Natural killer cell (primary cell): ENCODE measurements at regions not wholly inside any gene's neighbourhood (a gene's known extent, or its start where the extent isn't known, plus 50 kb on each side); places are given as distances from the start of the nearest gene placed in this dataset.

Experiments used
- ATAC-seq, 3 donors: fragments of 150-1000 bp in 2 of 3; fragments of 200-7000 bp in 1 of 3; cut with Tn5 transposase; 1 replicate in 1 of 3; 2 replicates in 2 of 3; pipeline ENCODE4 v1.10.0; 2021; ENCODE audit warnings: mild to moderate bottlenecking in 2 of 3, moderate library complexity in 2 of 3
- DNase-seq, 2 donors: peaks; one replicate each; pipeline versions ENCODE4 v3.0.0 to v3.0.0-alpha.2; 2013 to 2021; ENCODE audit warnings: mixed read lengths in 1 of 2
- H3K27ac ChIP-seq: one replicate; pipeline ENCODE4 v1.5.1; 2013; ENCODE audit warnings: mild to moderate bottlenecking, low read length
- H3K27me3 ChIP-seq: one replicate; pipeline ENCODE4 v1.6.1; 2013; ENCODE audit warnings: low read length; ENCODE audit not compliant: control insufficient read depth, insufficient read depth
- H3K36me3 ChIP-seq: one replicate; pipeline ENCODE4 v1.6.1; 2013; ENCODE audit warnings: low read length; ENCODE audit not compliant: control insufficient read depth, insufficient read depth
- H3K4me1 ChIP-seq: one replicate; pipeline ENCODE4 v1.6.1; 2013; ENCODE audit warnings: low read length; ENCODE audit not compliant: control insufficient read depth, insufficient read depth
- H3K4me3 ChIP-seq: one replicate; pipeline ENCODE4 v1.5.1; 2013; ENCODE audit warnings: low read length
- H3K9me3 ChIP-seq: one replicate; pipeline ENCODE4 v1.6.1; 2013; ENCODE audit warnings: low read length; ENCODE audit not compliant: control insufficient read depth, insufficient read depth
- H3K27ac Mint-ChIP-seq, 2 donors: one replicate each; pipeline ENCODE4 v1.8.0; 2022; ENCODE audit warnings: mild to moderate bottlenecking in 2 of 2, mixed read lengths in 2 of 2, moderate library complexity in 1 of 2
- H3K27me3 Mint-ChIP-seq, 2 donors: one replicate each; pipeline ENCODE4 v1.8.0; 2022; ENCODE audit warnings: low read depth in 2 of 2, mixed read lengths in 2 of 2
- H3K36me3 Mint-ChIP-seq: one replicate; pipeline ENCODE4 v1.8.0; 2022; ENCODE audit warnings: mixed read lengths
- H3K4me1 Mint-ChIP-seq, 2 donors: one replicate each; pipeline ENCODE4 v1.8.0; 2022; ENCODE audit warnings: mixed read lengths in 2 of 2
- H3K4me3 Mint-ChIP-seq: one replicate; pipeline ENCODE4 v1.8.0; 2022; ENCODE audit warnings: mild to moderate bottlenecking, moderate library complexity, mixed read lengths
- H3K9me3 Mint-ChIP-seq, 2 donors: one replicate each; pipeline ENCODE4 v1.8.0; 2022; ENCODE audit warnings: mixed read lengths in 2 of 2
- CTCF ChIP-seq: fragments of 200-600 bp; IDR thresholded peaks from one replicate; pipeline ENCODE4 v1.8.0; 2022; ENCODE audit warnings: antibody characterized with exemption
- WGBS: methylation state at CpG from one replicate; pipeline ENCODE4 v1.1.7; 2013; ENCODE audit warnings: missing lambda C conversion rate; ENCODE audit not compliant: insufficient coverage; 5-methylcytosine and 5-hydroxymethylcytosine counted together
- intact Hi-C: fragments of 100-400 bp; cut with micrococcal nuclease; formaldehyde crosslinking; loops from one replicate; pipeline ENCODE4 v1.14.2; 2022

DNA sequence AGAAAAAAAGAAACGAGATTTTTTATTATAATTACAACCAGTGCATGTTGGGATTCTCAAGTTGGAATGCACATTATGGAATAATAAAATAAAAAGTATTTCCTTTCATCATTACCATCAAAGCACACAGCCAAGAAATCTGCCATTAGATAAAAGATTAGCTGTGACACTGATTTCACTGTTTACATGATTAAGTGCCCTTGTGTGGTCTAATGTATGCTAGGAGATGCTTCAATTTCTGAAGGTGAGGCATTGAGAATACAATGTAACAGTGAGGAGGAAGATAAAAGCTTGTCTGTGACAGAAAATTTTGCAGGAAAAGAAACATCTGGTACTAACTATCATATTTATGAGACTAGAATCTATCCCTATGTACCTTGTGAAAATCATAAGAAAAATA, 409.7 kb upstream of the PRMT6 start:
- no peaks in the 10 kb centered on the region for H3K4me1 Mint-ChIP-seq
- H3K36me3 Mint-ChIP-seq: no peaks in the 10 kb centered on the region
- Histone ChIP-seq H3K4me3 (no peak overlapping the region), H3K4me1 (no peaks in the 10 kb centered on the region), H3K36me3 (no peaks in the 10 kb centered on the region), H3K27ac (no peak overlapping the region), H3K27me3 (no peaks in the 10 kb centered on the region), H3K9me3 (no peaks in the 10 kb centered on the region)
- intact Hi-C loops: no loop called here
- WGBS: no CpG with 5 or more reads among the region's 1 CpG
- no peak for ATAC-seq
- peaks cover 4 to 14% of the 10 kb centered on the region in 2 donors for H3K9me3 Mint-ChIP-seq
- no peak overlapping the region for H3K27ac Mint-ChIP-seq
- no peak for DNase-seq
- TF ChIP-seq CTCF: no peak
- H3K27me3 Mint-ChIP-seq: no peaks in the 10 kb centered on the region
- H3K4me3 Mint-ChIP-seq: no peak overlapping the region

- Mint-ChIP-seq H3K27me3 (no peaks in the 10 kb centered on the region), H3K9me3 (peaks cover 7 to 18% of the 10 kb centered on the region in 2 donors), H3K4me3 (no peak overlapping the region), H3K4me1 (no peaks in the 10 kb centered on the region), H3K36me3 (peaks cover 5% of the 10 kb centered on the region), H3K27ac (no peak overlapping the region)
- intact Hi-C loops: no loop called here
- 91% methylated on average over 4 of the region's 4 CpGs for WGBS
- no peak for TF ChIP-seq CTCF
- Histone ChIP-seq H3K4me3 (no peak overlapping the region), H3K9me3 (no peaks in the 10 kb centered on the region), H3K36me3 (no peaks in the 10 kb centered on the region), H3K4me1 (no peaks in the 10 kb centered on the region), H3K27me3 (no peaks in the 10 kb centered on the region), H3K27ac (no peak overlapping the region)
- DNase-seq (no peak), ATAC-seq (no peak)
Observed at GRCh38 chr1:106651028-106651762, 405.3 kb upstream of the PRMT6 start.

GRCh38 chr1:106659490-106660244, 396.8 kb upstream of the PRMT6 start:
- H3K4me3 Mint-ChIP-seq: no peak overlapping the region
- H3K4me1 Mint-ChIP-seq: no peaks in the 10 kb centered on the region
- no peak overlapping the region for H3K27ac ChIP-seq
- H3K36me3 Mint-ChIP-seq: peaks cover 20% of the 10 kb centered on the region
- H3K4me3 ChIP-seq: no peak overlapping the region
- ATAC-seq (no peak), DNase-seq (no peak)
- intact Hi-C loops: no loop called here
- H3K9me3 Mint-ChIP-seq: peaks cover 30 to 31% of the 10 kb centered on the region in 2 donors
- peaks cover 12% of the 10 kb centered on the region for H3K9me3 ChIP-seq
- no peaks in the 10 kb centered on the region for H3K4me1 ChIP-seq
- no peaks in the 10 kb centered on the region for H3K27me3 ChIP-seq
- no peak overlapping the region for H3K27ac Mint-ChIP-seq
- H3K36me3 ChIP-seq: no peaks in the 10 kb centered on the region
- no peak for TF ChIP-seq CTCF
- no peaks in the 10 kb centered on the region for H3K27me3 Mint-ChIP-seq
- 75% methylated on average over 6 of the region's 6 CpGs for WGBS
